HG03565 (cell line): ENCODE measurements at regions not wholly inside any gene's neighbourhood (a gene's known extent, or its start where the extent isn't known, plus 50 kb on each side); places are given as distances from the start of the nearest gene placed in this dataset.
"Not testable (repeated sequence)": the region's sequence is repeated elsewhere in the genome, so short reads cannot be mapped to it uniquely, and the experiment has no call there.

ENCODE experiments used
- ATAC-seq: cut with Tn5 transposase; IDR thresholded peaks from one replicate; pipeline ENCODE4 v1.9.1; 2021; ENCODE audit warnings: mild to moderate bottlenecking, moderate library complexity; ENCODE audit not compliant: unreplicated experiment

GRCh38 chr2:223283329-223283728 lies 231.3 kb downstream of the KCNE4 start:
- ATAC-seq: no peak

GRCh38 chr2:223283771-223284170 lies 231.8 kb downstream of the KCNE4 start:
- ATAC-seq: no peak

GRCh38 chr2:223285370-223286265 lies 233.6 kb downstream of the KCNE4 start:
- no peak for ATAC-seq

GRCh38 chr2:223294756-223295155 lies 242.8 kb downstream of the KCNE4 start:
- ATAC-seq: no peak

GRCh38 chr2:223297788-223298187 lies 245.8 kb downstream of the KCNE4 start:
- no peak for ATAC-seq

- not testable (repeated sequence) for ATAC-seq
Observed at GRCh38 chr2:223298329-223298728, 246.3 kb downstream of the KCNE4 start.

GRCh38 chr2:223300326-223300725 lies 248.3 kb downstream of the KCNE4 start:
- no peak for ATAC-seq

- ATAC-seq: no peak
Observed at GRCh38 chr2:223306371-223306770, 254.4 kb downstream of the KCNE4 start.

- ATAC-seq: no peak
Observed at GRCh38 chr2:223311889-223312680, 260.1 kb downstream of the KCNE4 start.

GRCh38 chr2:223313101-223313500 lies 261.1 kb downstream of the KCNE4 start:
- ATAC-seq: no peak

GRCh38 chr2:223314811-223315210 lies 262.8 kb downstream of the KCNE4 start:
- ATAC-seq: no peak

- no peak for ATAC-seq
Observed at GRCh38 chr2:223315813-223316212, 263.8 kb downstream of the KCNE4 start.

GRCh38 chr2:223316342-223316741 lies 264.4 kb downstream of the KCNE4 start:
- no peak for ATAC-seq

GRCh38 chr2:223319601-223320000 lies 267.6 kb downstream of the KCNE4 start:
- ATAC-seq: no peak

- no peak for ATAC-seq
Observed at GRCh38 chr2:223324402-223324801, 272.4 kb downstream of the KCNE4 start.

GRCh38 chr2:223328578-223328977 lies 273.6 kb downstream of the SCG2 start:
- ATAC-seq: no peak

GRCh38 chr2:223330747-223331146 lies 271.4 kb downstream of the SCG2 start:
- not testable (repeated sequence) for ATAC-seq

- ATAC-seq: no peak
Observed at GRCh38 chr2:223338016-223338415, 264.1 kb downstream of the SCG2 start.

GRCh38 chr2:223357076-223357475 lies 245.1 kb downstream of the SCG2 start:
- no peak for ATAC-seq

- no peak for ATAC-seq
Observed at GRCh38 chr2:223363085-223363484, 239.1 kb downstream of the SCG2 start.

- ATAC-seq: no peak
Observed at GRCh38 chr2:223365158-223365679, 236.9 kb downstream of the SCG2 start.

GRCh38 chr2:223366566-223366965 lies 235.6 kb downstream of the SCG2 start:
- ATAC-seq: no peak
